Stimulated activated CD4-positive, alpha-beta T cell treated with anti-CD3 and anti-CD28 coated beads, Interleukin-15, amount 100 ng/mL, for 24 hours (primary cell): ENCODE measurements at regions not wholly inside any gene's neighbourhood (a gene's known extent, or its start where the extent isn't known, plus 50 kb on each side); places are given as distances from the start of the nearest gene placed in this dataset.
"Not testable (repeated sequence)": the region's sequence is repeated elsewhere in the genome, so short reads cannot be mapped to it uniquely, and the experiment has no call there.

ENCODE experiments used
- DNase-seq: peaks from one replicate; pipeline ENCODE4 v3.0.0-alpha.2; 2020

GRCh38 chr15:38992506-38992905 lies 427.9 kb upstream of the RASGRP1 start:
- no peak for DNase-seq

- DNase-seq = no peak
These were observed 428.3 kb upstream of the RASGRP1 start for GRCh38 chr15:38992930-38993329.

- DNase-seq = no peak
These were observed 429.7 kb upstream of the RASGRP1 start for GRCh38 chr15:38994310-38994709.

- DNase-seq = no peak
These were observed 431.6 kb upstream of the RASGRP1 start for GRCh38 chr15:38996111-38996631.

- DNase-seq = no peak
These were observed 433.2 kb upstream of the RASGRP1 start for GRCh38 chr15:38997841-38998240.

- no peak for DNase-seq
These were observed 435.6 kb upstream of the RASGRP1 start for GRCh38 chr15:39000008-39000734.

GRCh38 chr15:39009740-39010139 lies 445.1 kb upstream of the RASGRP1 start:
- DNase-seq = no peak

- not testable (repeated sequence) for DNase-seq
These were observed 446.5 kb upstream of the RASGRP1 start for GRCh38 chr15:39011066-39011465.

GRCh38 chr15:39013262-39013661 lies 448.6 kb upstream of the RASGRP1 start:
- no peak for DNase-seq

- DNase-seq = no peak
These were observed 450.1 kb upstream of the RASGRP1 start for GRCh38 chr15:39014682-39015081.

GRCh38 chr15:39016706-39017105 lies 452.1 kb upstream of the RASGRP1 start:
- no peak for DNase-seq

GRCh38 chr15:39018966-39019365 lies 454.4 kb upstream of the RASGRP1 start:
- DNase-seq = no peak

GRCh38 chr15:39021341-39021740 lies 456.7 kb upstream of the RASGRP1 start:
- no peak for DNase-seq

GRCh38 chr15:39022532-39023305 lies 458.1 kb upstream of the RASGRP1 start:
- DNase-seq = no peak

GRCh38 chr15:39025321-39025720 lies 460.7 kb upstream of the RASGRP1 start:
- no peak for DNase-seq

GRCh38 chr15:39025881-39026280 lies 461.3 kb upstream of the RASGRP1 start:
- DNase-seq = no peak

- no peak for DNase-seq
These were observed 463.5 kb upstream of the RASGRP1 start for GRCh38 chr15:39028069-39028468.

- no peak for DNase-seq
These were observed 465.1 kb upstream of the RASGRP1 start for GRCh38 chr15:39029741-39030140.

GRCh38 chr15:39030291-39031070 lies 465.9 kb upstream of the RASGRP1 start:
- no peak for DNase-seq

GRCh38 chr15:39031596-39031995 lies 467.0 kb upstream of the RASGRP1 start:
- DNase-seq = no peak

- no peak for DNase-seq
These were observed 470.2 kb upstream of the RASGRP1 start for GRCh38 chr15:39034816-39035215.

GRCh38 chr15:39037611-39038010 lies 473.0 kb upstream of the RASGRP1 start:
- DNase-seq = not testable (repeated sequence)

- DNase-seq = no peak
These were observed 476.2 kb upstream of the RASGRP1 start for GRCh38 chr15:39040861-39041260.
